ENCODE measurements at regions not wholly inside any gene's neighbourhood (a gene's known extent, or its start where the extent isn't known, plus 50 kb on each side); places are given as distances from the start of the nearest gene placed in this dataset.

- DNase-seq = peak; percentile 77
Measured at GRCh38 chr4:12791536-12791935, 692.6 kb downstream of the RAB28 start.

GRCh38 chr4:12787261-12787660, 696.9 kb downstream of the RAB28 start:
- no peak for DNase-seq

GRCh38 chr4:12778706-12779105, 705.4 kb downstream of the RAB28 start:
- DNase-seq = no peak

GRCh38 chr4:12778191-12778590, 705.9 kb downstream of the RAB28 start:
- no peak for DNase-seq

- DNase-seq = peak; percentile 89
Measured at GRCh38 chr4:12770351-12770750, 713.8 kb downstream of the RAB28 start.

- no peak for DNase-seq
Measured at GRCh38 chr4:12761694-12762093, 722.4 kb downstream of the RAB28 start.

GRCh38 chr4:12747154-12747553, 737.0 kb downstream of the RAB28 start:
- DNase-seq = no peak

- DNase-seq = no peak
Measured at GRCh38 chr4:12746221-12746620, 737.9 kb downstream of the RAB28 start.

GRCh38 chr4:12734586-12734985, 749.6 kb downstream of the RAB28 start:
- DNase-seq = no peak

- DNase-seq = peak; percentile 9
Measured at GRCh38 chr4:12729384-12729783, 754.8 kb downstream of the RAB28 start.

GRCh38 chr4:12724510-12724909, 759.6 kb downstream of the RAB28 start:
- no peak for DNase-seq

GRCh38 chr4:12723849-12724447, 760.2 kb downstream of the RAB28 start:
- DNase-seq = no peak

GRCh38 chr4:12716896-12717295, 767.2 kb downstream of the RAB28 start:
- no peak for DNase-seq

GRCh38 chr4:12712648-12713339, 771.3 kb downstream of the RAB28 start:
- DNase-seq = no peak

GRCh38 chr4:12707381-12708175, 776.6 kb downstream of the RAB28 start:
- no peak for DNase-seq

GRCh38 chr4:12703036-12703435, 781.1 kb downstream of the RAB28 start:
- peak; percentile 64 for DNase-seq

- no peak for DNase-seq
Measured at GRCh38 chr4:12701384-12701783, 782.8 kb downstream of the RAB28 start.

GRCh38 chr4:12697970-12698369, 786.2 kb downstream of the RAB28 start:
- DNase-seq = no peak

GRCh38 chr4:12692815-12693214, 791.3 kb downstream of the RAB28 start:
- no peak for DNase-seq

GRCh38 chr4:12691168-12691567, 793.0 kb downstream of the RAB28 start:
- no peak for DNase-seq

- DNase-seq = no peak
Measured at GRCh38 chr4:12689457-12689856, 794.7 kb downstream of the RAB28 start.

GRCh38 chr4:12679217-12679616, 804.9 kb downstream of the RAB28 start:
- DNase-seq = no peak

GRCh38 chr4:12674184-12674583, 810.0 kb downstream of the RAB28 start:
- DNase-seq = no peak

- no peak for DNase-seq
Measured at GRCh38 chr4:12672303-12672702, 811.8 kb downstream of the RAB28 start.

Measured in NCI-H345 (cell line).